Activated CD8-positive, alpha-beta memory T cell treated with anti-CD3 and anti-CD28 coated beads for 24 hours (primary cell): ENCODE measurements at regions not wholly inside any gene's neighbourhood (a gene's known extent, or its start where the extent isn't known, plus 50 kb on each side); places are given as distances from the start of the nearest gene placed in this dataset.
"Not testable (repeated sequence)": the region's sequence is repeated elsewhere in the genome, so short reads cannot be mapped to it uniquely, and the experiment has no call there.

Experiments
- DNase-seq: peaks from one replicate; pipeline ENCODE4 v3.0.0-alpha.2; 2020

GRCh38 chr10:46204482-46205102 is 82.2 kb upstream of the ANTXRL start:
- DNase-seq: not testable (repeated sequence)

DNA sequence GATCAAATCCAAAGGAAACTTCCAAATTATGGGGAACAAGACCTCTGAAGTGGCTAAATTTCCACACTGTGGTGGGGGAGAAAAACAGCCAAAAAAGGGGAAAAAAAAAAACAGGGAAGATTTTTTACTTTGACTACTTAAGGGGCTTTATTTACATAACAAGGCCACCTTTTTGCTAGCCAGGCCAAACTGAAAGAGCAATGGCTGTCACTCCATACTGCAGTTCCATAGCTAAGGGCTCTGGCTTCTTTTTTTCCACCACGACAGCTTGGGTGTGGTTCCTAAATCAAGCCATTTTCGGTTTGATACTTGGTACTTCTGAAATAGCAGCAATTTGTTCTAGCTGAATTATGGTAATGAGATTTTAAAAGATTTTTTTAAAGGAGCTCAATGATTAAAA is 76.4 kb upstream of the ANTXRL start:
- DNase-seq: not testable (repeated sequence)

- no peak for DNase-seq
Measured at GRCh38 chr10:46215426-46215825, 71.4 kb upstream of the ANTXRL start.

DNA sequence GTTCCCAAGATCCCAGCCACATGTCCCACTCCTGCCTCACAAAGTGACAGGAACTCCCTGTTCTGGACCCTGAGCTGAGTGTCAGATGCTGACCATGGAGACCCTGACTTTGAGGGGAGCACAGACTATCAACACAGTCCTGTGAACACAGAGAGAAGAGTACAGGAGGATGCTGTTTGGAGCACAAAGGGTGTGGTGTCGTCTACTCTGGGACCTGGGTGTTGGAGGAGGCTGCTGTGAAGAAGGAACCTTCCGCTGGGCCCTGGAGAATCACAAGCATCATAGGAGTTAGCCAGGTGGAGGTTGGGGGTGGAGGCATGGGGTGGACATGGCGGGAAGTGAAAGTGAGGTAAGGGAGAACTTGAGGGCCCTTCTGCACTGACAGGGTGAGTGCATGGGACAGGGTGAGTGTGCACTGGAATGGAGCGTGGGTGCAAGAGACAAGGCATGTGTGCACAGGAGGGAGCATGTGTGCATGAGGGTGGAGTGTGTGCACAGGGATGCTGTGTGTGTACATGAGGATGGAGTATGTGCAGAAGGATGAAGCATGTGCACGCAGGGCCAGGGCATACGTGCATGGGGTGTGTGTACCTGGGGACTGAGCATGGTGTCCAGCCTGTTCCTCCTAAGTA is 70.7 kb upstream of the ANTXRL start:
- DNase-seq: no peak

GRCh38 chr10:46216836-46217751 is 69.7 kb upstream of the ANTXRL start:
- DNase-seq: no peak

DNA sequence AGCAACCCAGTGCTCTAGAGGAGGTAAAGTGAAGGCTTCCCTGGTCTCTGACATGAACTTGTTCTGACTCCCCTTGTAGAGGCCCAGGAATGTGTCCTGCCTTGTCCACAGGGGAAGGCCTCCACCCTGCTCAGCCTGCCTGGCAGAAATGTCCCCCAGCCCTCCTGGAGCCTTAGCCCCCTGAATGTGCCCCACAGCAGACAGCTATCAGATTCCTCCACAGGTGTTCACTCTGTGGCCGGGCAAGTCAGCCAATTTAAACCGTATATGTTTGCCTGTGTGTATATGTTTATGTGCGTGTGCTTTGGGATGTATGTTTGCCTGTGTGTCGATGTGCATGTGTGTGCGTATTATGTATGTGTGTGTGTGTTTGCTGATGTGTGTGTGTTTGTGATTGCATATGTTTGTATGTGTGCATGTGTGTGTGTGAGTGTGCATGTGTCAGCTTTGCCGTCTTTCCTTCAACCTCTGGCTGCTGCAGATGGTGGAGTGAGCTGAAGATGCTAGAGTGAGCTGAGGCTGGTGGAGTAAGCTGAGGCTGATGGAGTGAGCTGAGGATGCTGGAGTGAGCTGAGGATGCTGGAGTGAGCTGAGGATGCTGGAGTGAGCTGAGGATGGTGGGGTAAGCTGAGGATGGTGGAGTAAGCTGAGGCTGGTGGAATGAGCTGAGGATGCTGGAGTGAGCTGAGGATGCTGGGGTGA is 68.9 kb upstream of the ANTXRL start:
- no peak for DNase-seq

GRCh38 chr10:46218921-46219320 is 67.9 kb upstream of the ANTXRL start:
- DNase-seq: no peak

DNA sequence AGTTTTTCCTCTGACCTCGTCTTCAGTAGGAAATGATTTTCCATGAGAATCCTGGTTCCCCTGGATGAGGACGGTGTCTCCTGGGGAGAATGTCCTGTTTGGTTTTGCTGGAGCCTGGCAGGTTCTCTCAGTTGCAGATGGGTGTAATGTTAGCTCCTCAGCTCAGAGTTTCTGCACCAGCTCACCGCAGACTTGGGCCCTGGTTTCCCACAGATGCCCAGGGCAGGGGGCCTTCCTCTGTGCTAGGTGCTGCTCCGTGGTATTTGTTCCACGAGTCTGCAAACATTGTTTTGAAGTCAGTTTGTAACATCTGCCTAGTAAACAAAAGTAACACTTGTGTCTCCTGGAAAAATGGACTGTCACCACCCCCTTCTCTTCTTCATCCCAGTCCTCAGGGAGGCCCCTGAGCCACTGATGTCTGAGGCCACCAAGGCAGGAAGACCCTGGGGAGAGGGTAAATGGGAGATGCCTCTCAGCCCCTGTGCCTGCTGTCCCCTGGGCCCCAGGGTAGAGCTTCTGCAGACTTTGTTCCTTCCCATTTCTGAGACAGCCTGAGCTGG is 67.3 kb upstream of the ANTXRL start:
- peak; percentile 49 for DNase-seq

GRCh38 chr10:46220187-46220586 is 66.6 kb upstream of the ANTXRL start:
- DNase-seq: no peak

- no peak for DNase-seq
Measured at GRCh38 chr10:46220872-46221538, 65.8 kb upstream of the ANTXRL start.

DNA sequence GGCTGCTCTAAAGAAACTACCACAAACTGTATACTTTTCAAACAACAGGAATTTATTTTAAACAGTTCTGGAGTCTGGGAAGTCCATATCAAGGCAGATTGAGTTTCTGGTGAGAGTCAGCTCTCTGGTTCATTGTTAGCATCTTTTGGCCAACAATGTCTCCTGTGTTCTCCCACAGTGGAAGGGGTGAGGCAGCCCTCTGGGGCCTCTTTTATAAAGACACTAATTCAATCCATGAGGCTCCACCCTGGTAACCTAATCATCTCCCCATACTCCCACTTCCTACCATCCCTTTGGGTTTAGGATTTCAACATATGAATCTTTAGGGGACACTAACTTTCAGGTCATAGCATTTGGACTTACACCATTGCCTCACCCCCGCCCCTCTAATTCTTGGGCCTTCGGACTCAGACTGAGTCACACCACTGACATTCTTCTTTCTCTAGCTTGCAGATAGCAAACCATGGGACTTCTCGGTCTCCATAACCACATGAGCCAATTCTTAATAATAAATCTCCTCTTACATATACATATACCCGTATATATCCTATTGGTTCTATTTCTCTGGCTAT is 64.3 kb upstream of the ANTXRL start:
- no peak for DNase-seq

GRCh38 chr10:46223064-46223480 is 63.7 kb upstream of the ANTXRL start:
- DNase-seq: peak; percentile 60

GRCh38 chr10:46223626-46224413 is 63.0 kb upstream of the ANTXRL start:
- no peak for DNase-seq

DNA sequence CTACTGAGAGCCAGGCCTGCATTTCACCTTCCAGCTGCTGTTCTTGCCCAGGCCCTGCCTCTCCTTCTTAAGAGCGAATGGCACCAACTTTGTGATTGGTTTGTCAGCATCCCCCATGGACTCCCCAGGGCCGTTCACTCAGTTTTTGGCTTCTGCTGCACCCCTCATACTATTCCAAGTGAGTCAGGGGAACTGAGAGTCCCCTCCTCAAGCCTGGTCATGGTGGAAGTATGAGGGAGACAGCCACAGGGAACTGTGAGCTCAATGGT is 62.4 kb upstream of the ANTXRL start:
- peak; percentile 49 for DNase-seq

DNA sequence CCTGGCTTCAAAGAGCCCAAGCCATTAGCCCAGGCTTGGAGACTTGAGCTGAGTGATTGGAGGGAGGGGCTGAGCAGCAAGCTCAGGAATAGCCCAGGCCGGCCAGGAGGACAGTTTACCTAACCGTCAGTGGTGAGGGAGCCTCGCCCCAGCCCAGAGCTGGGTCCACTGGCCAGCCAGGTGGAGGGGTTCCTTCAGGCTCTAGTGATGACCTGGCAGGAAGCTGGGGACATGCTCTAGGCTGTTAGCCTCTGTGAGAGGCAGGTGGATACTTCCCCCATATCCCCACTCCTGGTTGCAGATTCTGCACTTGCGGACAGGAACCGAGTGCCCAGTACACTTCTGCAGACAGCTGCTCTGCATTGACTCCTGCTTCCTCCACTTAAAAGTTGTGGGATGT is 61.2 kb upstream of the ANTXRL start:
- no peak for DNase-seq

DNA sequence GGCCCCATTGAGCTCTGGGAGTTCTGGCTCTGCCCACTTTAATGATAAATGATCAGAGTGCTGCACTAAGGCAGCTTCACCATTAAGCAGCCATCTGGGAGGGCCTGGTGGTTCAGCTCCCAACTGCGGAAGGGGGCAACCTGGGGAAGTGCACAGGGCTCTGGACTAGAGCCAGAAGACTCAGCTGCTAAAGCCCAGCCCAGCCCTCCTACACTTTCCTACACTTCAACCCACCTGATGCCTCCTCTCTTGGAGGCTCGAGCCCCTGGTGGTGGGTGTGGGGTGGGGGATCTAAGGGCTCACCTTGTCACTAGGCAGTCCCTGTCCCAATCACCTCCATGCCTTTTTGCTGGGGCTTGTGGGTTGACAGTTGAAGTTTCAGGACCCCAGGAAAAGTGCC is 60.6 kb upstream of the ANTXRL start:
- peak; percentile 47 for DNase-seq

DNA sequence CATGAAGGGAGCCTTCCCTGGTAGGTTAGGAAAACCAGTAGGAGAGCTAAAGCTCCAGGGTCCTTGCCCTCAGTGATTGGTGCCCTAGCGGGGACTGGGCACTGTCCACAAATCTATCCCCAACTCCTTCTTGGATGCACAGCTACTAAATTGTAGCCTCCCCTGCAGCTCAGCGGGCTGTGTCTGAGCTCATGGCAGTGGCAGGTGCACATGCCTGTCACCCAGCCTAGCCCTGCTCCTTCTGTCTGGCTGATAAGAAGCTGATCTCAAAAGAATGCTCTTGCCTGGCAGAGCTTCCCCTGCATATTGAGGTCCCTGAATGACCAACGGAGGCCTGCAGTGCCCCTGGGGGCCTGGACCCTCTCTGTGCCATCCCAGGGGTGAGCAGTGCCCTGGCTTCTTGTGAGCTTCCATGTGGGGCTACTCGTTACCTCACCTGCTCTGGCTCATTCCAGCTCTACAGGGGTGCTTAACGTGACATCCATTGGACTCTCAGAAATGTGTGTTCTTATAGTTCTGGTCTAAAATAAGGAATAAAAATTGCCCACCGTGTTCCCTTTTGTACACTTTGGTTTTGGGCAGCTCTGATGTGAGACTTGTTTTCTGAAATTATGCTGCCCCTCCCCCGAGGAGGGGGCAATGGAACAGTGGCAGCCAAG is 59.8 kb upstream of the ANTXRL start:
- DNase-seq: peak; percentile 49

DNA sequence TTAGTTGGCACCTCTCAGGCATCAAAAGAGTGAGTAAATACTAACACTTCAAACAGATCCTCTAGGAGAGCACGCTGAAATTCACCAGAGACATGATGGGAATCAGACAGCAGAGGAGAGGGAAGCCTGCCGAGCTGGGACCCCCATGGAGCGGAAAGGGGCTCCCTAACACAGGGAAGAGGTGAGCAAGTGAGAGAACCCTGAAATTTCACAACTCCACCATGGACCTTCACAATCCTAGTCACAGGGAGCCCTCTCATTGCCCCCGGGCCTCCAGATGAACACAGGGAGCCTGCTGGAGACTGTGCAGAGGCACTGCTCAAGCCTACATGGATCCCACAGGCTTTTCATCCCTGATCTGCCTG is 59.2 kb upstream of the ANTXRL start:
- DNase-seq: peak; percentile 43

DNA sequence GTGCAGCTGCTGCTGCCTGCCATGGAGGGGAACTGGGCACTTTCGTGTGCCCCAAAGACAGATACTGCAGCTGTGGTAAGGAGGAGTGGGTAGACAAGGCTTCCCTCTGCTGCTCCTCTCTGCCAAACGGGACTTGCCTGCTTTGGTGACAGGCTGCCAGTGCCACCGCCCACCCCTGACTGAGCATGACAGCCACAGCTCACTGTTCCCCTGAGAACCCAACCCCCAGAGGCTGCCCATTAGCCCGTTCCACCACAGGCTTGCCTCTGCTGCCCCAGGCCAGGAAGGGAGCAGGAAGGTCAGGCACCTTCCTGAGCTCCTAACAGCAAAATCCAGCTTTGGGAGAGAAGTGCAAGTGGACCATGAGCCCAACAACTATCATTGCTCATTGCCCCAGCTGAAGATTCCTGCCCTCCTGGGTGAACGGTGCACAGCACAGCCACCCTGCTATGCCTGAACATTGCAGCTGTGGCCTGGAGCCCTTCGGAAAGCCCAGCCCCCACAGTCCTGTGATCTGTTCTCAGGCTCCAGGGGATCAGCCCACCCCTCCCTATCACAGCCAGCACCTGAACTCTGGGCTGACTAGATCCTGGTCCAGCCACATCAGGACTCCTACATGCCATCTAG is 58.7 kb upstream of the ANTXRL start:
- peak; percentile 46 for DNase-seq

DNA sequence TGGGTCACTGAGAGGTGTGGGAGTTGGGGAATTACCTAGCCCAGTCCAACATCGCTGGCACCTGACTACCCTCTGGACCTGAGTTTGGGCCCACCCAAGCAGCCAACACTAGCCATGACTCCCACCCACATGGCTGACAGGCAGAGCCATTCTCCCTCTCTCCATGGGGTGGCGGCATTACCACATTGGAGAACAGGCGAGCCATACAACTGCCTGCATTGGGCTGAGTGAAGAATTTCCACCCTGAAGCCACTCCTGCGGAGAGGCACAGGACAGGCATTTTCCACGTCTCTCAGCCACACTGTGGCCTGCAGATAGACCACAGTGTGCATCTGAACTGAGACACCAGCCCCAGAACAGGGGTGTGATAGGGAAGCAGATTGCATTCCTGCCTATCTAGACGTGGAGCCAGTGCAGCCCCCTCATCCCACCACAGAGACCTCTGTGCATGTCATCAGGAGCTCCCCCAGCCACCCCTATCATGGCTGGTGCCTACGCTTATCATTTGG is 58.2 kb upstream of the ANTXRL start:
- peak; percentile 86 for DNase-seq
